ENCODE measurements at regions not wholly inside any gene's neighbourhood (a gene's known extent, or its start where the extent isn't known, plus 50 kb on each side); places are given as distances from the start of the nearest gene placed in this dataset.

DNA sequence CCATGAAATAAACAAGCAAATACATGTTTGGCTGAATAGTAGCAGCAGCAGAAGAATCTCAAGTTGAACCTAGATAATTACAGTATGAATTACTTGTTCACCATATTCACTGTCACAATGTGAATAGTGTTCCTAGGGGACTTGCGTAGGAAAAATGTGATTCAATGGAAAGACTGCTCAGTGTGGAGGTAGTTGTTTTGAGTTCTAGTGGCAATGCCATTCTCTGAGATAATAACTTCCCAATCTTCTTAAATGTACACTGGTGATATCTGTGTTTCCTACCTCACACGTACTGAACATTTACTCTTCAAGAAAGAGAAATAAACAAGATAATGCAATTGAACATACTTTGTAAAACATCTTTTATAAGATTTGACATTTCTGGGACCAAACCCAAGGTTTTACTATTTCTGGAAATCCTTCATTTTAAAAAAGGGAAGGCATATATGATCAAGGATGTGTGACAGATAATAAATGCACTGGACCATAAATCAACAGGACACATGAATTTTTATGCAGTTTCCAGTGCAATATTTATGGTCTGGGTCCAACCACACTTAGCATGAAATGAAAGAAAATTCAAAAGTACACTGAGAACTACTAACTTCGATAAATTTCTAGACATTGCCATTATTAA, 598.3 kb upstream of the ZNF385D start:
- dilution Hi-C loops (cut with MboI; ENCODE audit: extremely low pct_ligation_motif_present, low sequenced_read_pairs) (no loop called here), intact Hi-C loops (cut with micrococcal nuclease) (no loop called here)
- no peak overlapping the region for H3K4me3 ChIP-seq (replicated peaks in 1 of 3; ENCODE audit: insufficient read depth in 1 of 3, low read depth in 1 of 3, low read length in 3 of 3)
- H4K20me1 ChIP-seq (replicated peaks; ENCODE audit: control insufficient read depth, extremely low read depth, insufficient read depth, low read length) = no peaks in the 10 kb centered on the region
- H3K9me1 ChIP-seq (replicated peaks; ENCODE audit: control insufficient read depth, extremely low read depth, insufficient read depth, low read length) = no peaks in the 10 kb centered on the region
- FAIRE-seq = no peak
- H3K4me2 ChIP-seq (ENCODE audit: insufficient read depth, low read length) = no peak overlapping the region
- BruUV-seq (replicated peaks) = no TSS peak
- no peaks in the 10 kb centered on the region for H3K9me3 ChIP-seq (replicated peaks; ENCODE audit: control insufficient read depth, insufficient read depth, low read length)
- ChIA-PET POLR2A (no interaction called here), CTCF (no interaction called here)
- H3K27me3 ChIP-seq (ENCODE audit: control insufficient read depth in 2 of 2, insufficient read depth in 2 of 2, low read length in 2 of 2) = no peaks in the 10 kb centered on the region
- no peak for DNase-seq (ENCODE audit: low read depth, low spot score)
- H3K9ac ChIP-seq (replicated peaks; ENCODE audit: extremely low read depth, insufficient read depth, low read length) = no peak overlapping the region
- TF ChIP-seq FOS (IDR thresholded peaks at IDR 0.05; ENCODE audit: borderline replicate concordance, insufficient read depth, low read length) = no peak
- H2AFZ ChIP-seq (ENCODE audit: low read depth, low read length) = no peak overlapping the region
- H3K36me3 ChIP-seq (ENCODE audit: control insufficient read depth in 2 of 2, extremely low read depth in 1 of 2, insufficient read depth in 2 of 2, low read length in 2 of 2) = no peaks in the 10 kb centered on the region
- no peak overlapping the region for H3K27ac ChIP-seq (ENCODE audit: insufficient read depth, low read depth, low read length)
- no peaks in the 10 kb centered on the region for H3K4me1 ChIP-seq (ENCODE audit: control insufficient read depth, extremely low read depth, insufficient read depth, low read length)
- H3K79me2 ChIP-seq (ENCODE audit: control insufficient read depth, insufficient read depth, low read length) = no peaks in the 10 kb centered on the region

DNA sequence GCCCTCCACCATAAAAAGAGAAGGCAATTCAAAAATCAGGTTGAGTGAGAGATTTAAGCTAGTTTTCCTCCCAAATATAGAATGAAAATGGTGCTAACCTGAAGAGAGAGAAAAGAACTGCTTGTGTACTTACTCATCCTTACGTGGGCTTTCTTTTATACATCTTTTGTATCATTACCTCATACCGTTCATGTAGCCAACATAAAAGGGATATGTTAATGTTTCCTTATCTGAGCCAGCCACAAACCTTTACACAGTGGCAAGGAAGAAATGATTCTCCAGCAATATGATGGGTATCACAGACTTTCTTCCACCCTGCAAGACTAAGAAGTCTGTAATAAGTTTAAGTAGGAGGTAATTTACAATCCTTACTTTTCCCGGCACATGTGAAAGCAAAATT, 600.8 kb upstream of the ZNF385D start:
- Histone ChIP-seq H3K9me1 (replicated peaks; ENCODE audit: control insufficient read depth, extremely low read depth, insufficient read depth, low read length) (no peaks in the 10 kb centered on the region), H3K4me3 (replicated peaks in 1 of 3; ENCODE audit: insufficient read depth in 1 of 3, low read depth in 1 of 3, low read length in 3 of 3) (no peak overlapping the region), H4K20me1 (replicated peaks; ENCODE audit: control insufficient read depth, extremely low read depth, insufficient read depth, low read length) (no peaks in the 10 kb centered on the region), H3K27ac (ENCODE audit: insufficient read depth, low read depth, low read length) (no peak overlapping the region), H2AFZ (ENCODE audit: low read depth, low read length) (no peak overlapping the region), H3K27me3 (ENCODE audit: control insufficient read depth in 2 of 2, insufficient read depth in 2 of 2, low read length in 2 of 2) (no peaks in the 10 kb centered on the region), H3K4me2 (ENCODE audit: insufficient read depth, low read length) (no peak overlapping the region), H3K9me3 (replicated peaks; ENCODE audit: control insufficient read depth, insufficient read depth, low read length) (no peaks in the 10 kb centered on the region), H3K36me3 (ENCODE audit: control insufficient read depth in 2 of 2, extremely low read depth in 1 of 2, insufficient read depth in 2 of 2, low read length in 2 of 2) (no peaks in the 10 kb centered on the region), H3K4me1 (ENCODE audit: control insufficient read depth, extremely low read depth, insufficient read depth, low read length) (no peaks in the 10 kb centered on the region), H3K79me2 (ENCODE audit: control insufficient read depth, insufficient read depth, low read length) (no peaks in the 10 kb centered on the region), H3K9ac (replicated peaks; ENCODE audit: extremely low read depth, insufficient read depth, low read length) (no peak overlapping the region)
- no peak for DNase-seq (ENCODE audit: low read depth, low spot score)
- no TSS peak for BruUV-seq (replicated peaks)
- dilution Hi-C loops (cut with MboI; ENCODE audit: extremely low pct_ligation_motif_present, low sequenced_read_pairs) = no loop called here
- intact Hi-C loops (cut with micrococcal nuclease) = no loop called here
- POLR2A ChIA-PET = no interaction called here
- CTCF ChIA-PET = no interaction called here
- TF ChIP-seq MYC (IDR thresholded peaks at IDR 0.05; ENCODE audit: low read depth, low read length) (no peak), GATA2 (IDR thresholded peaks at IDR 0.05; ENCODE audit: insufficient read depth, insufficient read length, low read depth, low read length) (no peak), POLR2A (IDR thresholded peaks at IDR 0.05; ENCODE audit: low read depth, low read length) (no peak), JUN (IDR thresholded peaks at IDR 0.05; ENCODE audit: borderline replicate concordance, insufficient read depth, insufficient read length, low read depth) (no peak), FOS (IDR thresholded peaks at IDR 0.05; ENCODE audit: borderline replicate concordance, insufficient read depth, low read length) (no peak)
- no peak for FAIRE-seq

Data from endothelial cell of umbilical vein (primary cell).